Sigmoid colon (tissue), 4 donors: ENCODE measurements at regions not wholly inside any gene's neighbourhood (a gene's known extent, or its start where the extent isn't known, plus 50 kb on each side); places are given as distances from the start of the nearest gene placed in this dataset.

Experiments
- EP300 ChIP-seq, 4 donors: sonication (generic); formaldehyde crosslinking; IDR thresholded peaks; one replicate each; pipeline ENCODE4 v1.6.1; 2017; ENCODE audit warnings: antibody characterized with exemption in 4 of 4
- POLR2AphosphoS5 ChIP-seq, 4 donors: sonication (generic); formaldehyde crosslinking; IDR thresholded peaks; one replicate each; pipeline ENCODE4 v1.6.1; 2017; ENCODE audit warnings: antibody characterized with exemption in 4 of 4
- TF ChIP-seq, protein P1 (sequence below), 4 experiments: fragments of 450-650 bp in 3 of 4; fragments of 200-600 bp in 1 of 4; IDR thresholded peaks; one replicate each; pipeline ENCODE4 v1.5.1; 2016 to 2019; ENCODE audit warnings: antibody characterized with exemption in 4 of 4, mild to moderate bottlenecking in 3 of 4, moderate library complexity in 2 of 4

DNA sequence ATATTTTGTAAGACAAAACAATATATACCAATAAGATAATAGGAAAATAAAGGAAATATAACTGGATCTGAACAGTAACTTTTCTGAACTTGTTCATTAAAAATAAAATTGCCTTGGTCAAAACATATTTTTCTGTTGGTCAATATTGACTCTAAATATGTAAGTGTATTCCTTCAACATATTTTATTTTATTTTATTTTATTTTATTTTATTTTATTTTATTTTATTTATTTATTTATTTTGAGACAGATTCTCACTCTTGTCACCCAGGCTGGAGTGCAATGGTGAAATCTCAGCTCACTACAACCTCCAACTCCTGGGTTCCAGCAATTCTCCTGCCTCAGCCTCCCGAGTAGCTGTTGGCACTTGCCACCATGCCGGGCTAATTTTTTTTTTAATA lies 571.0 kb downstream of the NR2F1-AS1 start:
- TF ChIP-seq, protein P1, sequence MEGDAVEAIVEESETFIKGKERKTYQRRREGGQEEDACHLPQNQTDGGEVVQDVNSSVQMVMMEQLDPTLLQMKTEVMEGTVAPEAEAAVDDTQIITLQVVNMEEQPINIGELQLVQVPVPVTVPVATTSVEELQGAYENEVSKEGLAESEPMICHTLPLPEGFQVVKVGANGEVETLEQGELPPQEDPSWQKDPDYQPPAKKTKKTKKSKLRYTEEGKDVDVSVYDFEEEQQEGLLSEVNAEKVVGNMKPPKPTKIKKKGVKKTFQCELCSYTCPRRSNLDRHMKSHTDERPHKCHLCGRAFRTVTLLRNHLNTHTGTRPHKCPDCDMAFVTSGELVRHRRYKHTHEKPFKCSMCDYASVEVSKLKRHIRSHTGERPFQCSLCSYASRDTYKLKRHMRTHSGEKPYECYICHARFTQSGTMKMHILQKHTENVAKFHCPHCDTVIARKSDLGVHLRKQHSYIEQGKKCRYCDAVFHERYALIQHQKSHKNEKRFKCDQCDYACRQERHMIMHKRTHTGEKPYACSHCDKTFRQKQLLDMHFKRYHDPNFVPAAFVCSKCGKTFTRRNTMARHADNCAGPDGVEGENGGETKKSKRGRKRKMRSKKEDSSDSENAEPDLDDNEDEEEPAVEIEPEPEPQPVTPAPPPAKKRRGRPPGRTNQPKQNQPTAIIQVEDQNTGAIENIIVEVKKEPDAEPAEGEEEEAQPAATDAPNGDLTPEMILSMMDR (IDR thresholded peaks at IDR 0.05): no peak
- no peak for TF ChIP-seq POLR2AphosphoS5 (IDR thresholded peaks at IDR 0.05)
- no peak for TF ChIP-seq EP300 (IDR thresholded peaks at IDR 0.05)
